HEK293 (cell line): ENCODE measurements at regions not wholly inside any gene's neighbourhood (a gene's known extent, or its start where the extent isn't known, plus 50 kb on each side); places are given as distances from the start of the nearest gene placed in this dataset.

Experiments used
- CTCF ChIA-PET: fragments of 350-600 bp; formaldehyde crosslinking; extraction: SDS; loops from one replicate; lab custom pipeline; 2021; ENCODE audit warnings: antibody characterized with exemption; lab: Yijun Ruan, JAX
- POLR2A ChIA-PET: fragments of 300-600 bp; formaldehyde crosslinking; extraction: SDS; loops from one replicate; lab custom pipeline; 2020; ENCODE audit warnings: antibody characterized with exemption, inconsistent platforms; lab: Yijun Ruan, JAX
- H3K27ac ChIP-seq: fragments of 200-500 bp; sonication (Bioruptor generic); 2 replicates; pipeline ENCODE4 v1.5.1; 2014; ENCODE audit warnings: low read depth, low read length, control low read depth, inconsistent platforms; ENCODE audit errors: extremely low read depth
- H3K36me3 ChIP-seq, 2 experiments: fragments of 200-500 bp in 1 of 2; sonication (Bioruptor generic) in 1 of 2; 1 replicate in 1 of 2; 2 replicates in 1 of 2; pipeline ENCODE4 v1.5.1; 2014 to 2017; ENCODE audit warnings: inconsistent platforms in 2 of 2, low read length in 2 of 2; ENCODE audit not compliant: control insufficient read depth in 2 of 2, insufficient read depth in 1 of 2
- H3K4me1 ChIP-seq: fragments of 200-500 bp; sonication (Bioruptor generic); 2 replicates; pipeline ENCODE4 v1.5.1; 2014; ENCODE audit warnings: mild to moderate bottlenecking, low read length, inconsistent platforms; ENCODE audit not compliant: control insufficient read depth, insufficient read depth
- H3K4me3 ChIP-seq: 2 replicates; pipeline ENCODE4 v1.5.1; 2011; ENCODE audit warnings: low read depth, mild to moderate bottlenecking, control low read depth, low read length, moderate library complexity
- H3K9me3 ChIP-seq: fragments of 200-500 bp; sonication (Bioruptor generic); 2 replicates; pipeline ENCODE4 v1.5.1; 2014; ENCODE audit warnings: low read depth, low read length, inconsistent platforms; ENCODE audit not compliant: control insufficient read depth, insufficient read depth
- ELK4 ChIP-seq: IDR thresholded peaks from 2 replicates; pipeline ENCODE4 v1.6.1; 2011; ENCODE audit warnings: mild to moderate bottlenecking, low read depth, low read length, borderline replicate concordance
- KLF9 ChIP-seq: fragments of 450-650 bp; formaldehyde crosslinking; IDR thresholded peaks from 2 replicates; pipeline ENCODE4 v1.5.1; 2016; ENCODE audit warnings: missing biosample characterization, missing genetic modification characterization, low read depth
- MEIS1 ChIP-seq: sonication (generic); formaldehyde crosslinking; IDR thresholded peaks from 2 replicates; pipeline ENCODE4 v1.8.1; 2022; ENCODE audit warnings: missing genetic modification reagents, mild to moderate bottlenecking, borderline replicate concordance
- SETDB1 ChIP-seq: IDR thresholded peaks from one replicate; pipeline ENCODE4 v1.6.1; 2017; ENCODE audit warnings: mild to moderate bottlenecking, low read length, moderate library complexity, mixed read lengths; ENCODE audit not compliant: insufficient read length
- ZFP69B ChIP-seq: fragments of 450-650 bp; formaldehyde crosslinking; IDR thresholded peaks from 2 replicates; pipeline ENCODE4 v1.5.1; 2016; ENCODE audit warnings: missing biosample characterization, missing genetic modification characterization
- ZNF449 ChIP-seq: fragments of 450-650 bp; formaldehyde crosslinking; IDR thresholded peaks from 2 replicates; pipeline ENCODE4 v1.5.1; 2017; ENCODE audit warnings: missing biosample characterization, mild to moderate bottlenecking, missing genetic modification characterization, moderate library complexity
- ZNF513 ChIP-seq: fragments of 450-650 bp; IDR thresholded peaks from 2 replicates; pipeline ENCODE4 v1.5.1; 2018; ENCODE audit warnings: missing biosample characterization, missing genetic modification characterization
- ZNF596 ChIP-seq: fragments of 450-650 bp; IDR thresholded peaks from 2 replicates; pipeline ENCODE4 v1.5.0; 2018; ENCODE audit warnings: missing biosample characterization, mild to moderate bottlenecking, missing genetic modification characterization, moderate library complexity
- ZNF654 ChIP-seq: fragments of 450-650 bp; formaldehyde crosslinking; IDR thresholded peaks from 2 replicates; pipeline ENCODE4 v1.5.1; 2016; ENCODE audit warnings: low read depth, missing biosample characterization, missing genetic modification characterization
- ZNF692 ChIP-seq: fragments of 450-650 bp; formaldehyde crosslinking; IDR thresholded peaks from 2 replicates; pipeline ENCODE4 v1.5.1; 2016; ENCODE audit warnings: missing biosample characterization, missing genetic modification characterization
- ZNF747 ChIP-seq: fragments of 450-650 bp; formaldehyde crosslinking; IDR thresholded peaks from 2 replicates; pipeline ENCODE4 v1.5.1; 2016; ENCODE audit warnings: missing biosample characterization, missing genetic modification characterization
- ZSCAN30 ChIP-seq: fragments of 450-650 bp; IDR thresholded peaks from 2 replicates; pipeline ENCODE4 v1.5.1; 2018; ENCODE audit warnings: missing biosample characterization, mild to moderate bottlenecking, missing genetic modification characterization, moderate library complexity

DNA sequence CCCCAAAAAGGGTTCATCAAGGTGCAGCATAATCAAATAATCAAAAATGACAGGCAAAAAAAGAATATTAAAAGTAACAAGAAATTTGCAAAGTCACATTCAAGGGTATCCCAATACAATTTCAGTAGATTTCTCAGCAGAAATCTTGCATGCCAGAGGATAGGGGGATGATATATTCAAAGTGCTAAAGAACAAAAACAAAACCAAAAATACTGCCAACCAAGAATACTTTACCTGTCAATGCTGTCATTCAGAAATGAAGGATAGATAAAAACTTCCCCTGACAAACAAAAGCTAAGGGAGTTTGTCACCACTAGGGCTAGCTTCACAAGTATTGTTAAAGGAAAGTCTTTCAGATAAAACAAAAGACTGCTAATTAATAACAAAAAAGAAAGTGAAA is 68.7 kb upstream of the EDIL3 start:
- no peaks in the 10 kb centered on the region for H3K4me1 ChIP-seq
- H3K27ac ChIP-seq: no peak overlapping the region
- no peak overlapping the region for H3K4me3 ChIP-seq
- H3K36me3 ChIP-seq: no peaks in the 10 kb centered on the region
- H3K9me3 ChIP-seq: no peaks in the 10 kb centered on the region
- CTCF ChIA-PET: no interaction called here
- POLR2A ChIA-PET: no interaction called here
- TF ChIP-seq SETDB1 (peak; percentile 91), ZSCAN30 (tag by site-specific recombination) (no peak)

DNA sequence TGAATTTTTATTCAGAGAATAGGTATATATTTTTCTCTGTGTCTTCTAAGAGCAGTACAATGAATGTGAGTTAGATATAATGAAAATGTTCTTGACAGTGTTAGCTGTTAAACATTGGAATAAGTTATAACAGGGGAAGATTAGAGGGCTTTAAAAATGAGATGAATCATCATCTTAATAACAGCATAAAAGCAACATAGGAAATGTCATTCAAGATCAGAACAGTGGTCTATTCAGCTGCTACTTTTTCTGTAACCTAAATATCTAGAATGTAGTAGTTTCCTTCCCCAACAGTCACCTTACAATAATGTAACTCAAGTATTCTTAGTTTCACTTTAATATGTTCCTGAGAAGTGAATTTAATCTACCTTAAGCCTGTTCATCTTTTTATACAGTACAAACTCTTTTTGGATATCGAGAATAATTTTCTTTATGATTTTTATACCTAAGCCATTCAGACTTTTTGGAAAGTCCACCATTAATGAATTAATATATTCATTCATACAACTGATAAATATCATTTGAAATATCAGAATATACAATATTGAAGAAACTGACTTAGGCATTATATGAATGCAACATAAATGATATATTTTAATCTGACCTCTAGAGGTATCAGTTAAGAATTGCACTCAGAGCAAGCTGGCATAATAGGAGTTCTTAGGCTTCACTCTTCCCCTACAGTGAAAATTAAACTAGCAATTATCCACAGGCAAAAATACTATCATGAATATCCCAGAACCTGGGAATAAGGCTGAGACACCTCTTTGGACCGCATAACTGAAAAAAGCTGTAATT is 66.1 kb upstream of the EDIL3 start:
- H3K4me3 ChIP-seq: no peak overlapping the region
- H3K9me3 ChIP-seq: no peaks in the 10 kb centered on the region
- no peaks in the 10 kb centered on the region for H3K36me3 ChIP-seq
- TF ChIP-seq MEIS1 (no peak), ZNF654 (tag by site-specific recombination) (peak; percentile 16; the same call in 1 of the 2 replicates)
- no peaks in the 10 kb centered on the region for H3K4me1 ChIP-seq
- ChIA-PET CTCF (interaction anchor here (0.6 to 1.4 kb wide), 2 partner anchors 12 to 1982 kb away, joined by 3 to 7 read pairs; no protein-coding TSS in a partner anchor), POLR2A (no interaction called here)
- no peak overlapping the region for H3K27ac ChIP-seq

GRCh38 chr5:84445049-84445685 is 60.5 kb upstream of the EDIL3 start:
- ChIA-PET CTCF (interaction anchor here (0.6 kb wide), 2 partner anchors 608 to 727 kb away, joined by 3 read pairs; no protein-coding TSS in a partner anchor), POLR2A (no interaction called here)
- no peak for TF ChIP-seq ZFP69B (tag by site-specific recombination)
- peak; percentile 96 for TF ChIP-seq ZNF596 (tag by site-specific recombination)
- Histone ChIP-seq H3K4me1 (no peaks in the 10 kb centered on the region), H3K27ac (no peak overlapping the region), H3K9me3 (no peaks in the 10 kb centered on the region), H3K4me3 (no peak overlapping the region), H3K36me3 (no peaks in the 10 kb centered on the region)

DNA sequence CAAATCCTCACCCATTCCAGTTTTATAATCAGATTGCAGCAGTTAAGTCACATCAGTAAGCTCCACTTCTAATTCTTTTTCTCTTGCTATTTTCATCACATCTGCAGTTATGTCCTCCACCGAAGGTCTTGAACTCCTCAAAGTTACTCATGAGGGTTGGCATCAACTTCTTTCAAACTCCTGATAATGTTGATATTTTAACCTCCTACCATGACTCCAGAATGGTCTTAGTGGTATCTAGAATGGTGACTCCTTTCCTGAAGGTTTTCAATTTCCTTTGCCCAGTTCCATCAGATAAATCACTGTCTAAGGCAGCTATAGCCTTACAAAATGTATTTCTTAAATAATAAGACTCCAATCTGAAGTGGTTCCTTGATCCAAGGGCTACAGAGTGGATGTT is 53.8 kb upstream of the EDIL3 start:
- no peak for TF ChIP-seq ZNF513 (tag by site-specific recombination)
- TF ChIP-seq KLF9: no peak
- no peak for TF ChIP-seq ZNF449 (tag by site-specific recombination)
- TF ChIP-seq ZNF747 (tag by site-specific recombination): no peak
- no peak for TF ChIP-seq ZNF692 (tag by site-specific recombination)
- no peak for TF ChIP-seq ELK4
- Histone ChIP-seq H3K9me3 (no peaks in the 10 kb centered on the region), H3K4me3 (no peak overlapping the region), H3K27ac (no peak overlapping the region), H3K36me3 (no peaks in the 10 kb centered on the region), H3K4me1 (peaks cover 13% of the 10 kb centered on the region)
- ChIA-PET POLR2A (no interaction called here), CTCF (interaction anchor here (1.1 to 2.0 kb wide), 2 partner anchors 12 to 59 kb away, joined by 3 to 7 read pairs; no protein-coding TSS in a partner anchor)
